ENCODE measurements at regions not wholly inside any gene's neighbourhood (a gene's known extent, or its start where the extent isn't known, plus 50 kb on each side); places are given as distances from the start of the nearest gene placed in this dataset.

GRCh38 chr10:42431095-42431494 lies 207.3 kb downstream of the ZNF33B start:
- Histone ChIP-seq H2AFZ (ENCODE audit: low read length) (no peak overlapping the region), H3K4me3 (ENCODE audit: low read depth, low read length, poor library complexity, severe bottlenecking) (no peak overlapping the region), H3K79me2 (ENCODE audit: insufficient read depth, low read length) (no peaks in the 10 kb centered on the region), H3K36me3 (ENCODE audit: insufficient read depth, low read length) (no peaks in the 10 kb centered on the region), H3K4me2 (ENCODE audit: low read length) (no peak overlapping the region), H3F3A (ENCODE audit: insufficient read depth, low read length) (no peaks in the 10 kb centered on the region), H3K4me1 (ENCODE audit: insufficient read depth, low read length, severe bottlenecking) (no peaks in the 10 kb centered on the region), H3K9ac (ENCODE audit: low read length) (no peak overlapping the region), H4K20me1 (ENCODE audit: insufficient read depth, low read length) (no peaks in the 10 kb centered on the region), H3K9me3 (ENCODE audit: low read length) (no peaks in the 10 kb centered on the region), H3K27me3 (ENCODE audit: insufficient read depth, low read length) (no peaks in the 10 kb centered on the region), H3K9me2 (ENCODE audit: low read depth, low read length) (no peaks in the 10 kb centered on the region), H3K27ac (ENCODE audit: low read depth, low read length, poor library complexity, severe bottlenecking) (no peak overlapping the region)
- TF ChIP-seq CTCF (IDR thresholded peaks at IDR 0.05; ENCODE audit: low read length): no peak
- no peak for TF ChIP-seq EZH2 (IDR thresholded peaks at IDR 0.05; ENCODE audit: borderline replicate concordance, low read length)

GRCh38 chr10:42428534-42428933 lies 209.8 kb downstream of the ZNF33B start:
- Histone ChIP-seq H3F3A (ENCODE audit: insufficient read depth, low read length) (no peaks in the 10 kb centered on the region), H3K9ac (ENCODE audit: low read length) (no peak overlapping the region), H3K9me3 (ENCODE audit: low read length) (no peaks in the 10 kb centered on the region), H3K9me2 (ENCODE audit: low read depth, low read length) (no peaks in the 10 kb centered on the region), H3K27me3 (ENCODE audit: insufficient read depth, low read length) (no peaks in the 10 kb centered on the region), H4K20me1 (ENCODE audit: insufficient read depth, low read length) (no peaks in the 10 kb centered on the region), H2AFZ (ENCODE audit: low read length) (no peak overlapping the region), H3K4me2 (ENCODE audit: low read length) (no peak overlapping the region), H3K4me3 (ENCODE audit: low read depth, low read length, poor library complexity, severe bottlenecking) (no peak overlapping the region), H3K27ac (ENCODE audit: low read depth, low read length, poor library complexity, severe bottlenecking) (no peak overlapping the region), H3K79me2 (ENCODE audit: insufficient read depth, low read length) (no peaks in the 10 kb centered on the region), H3K36me3 (ENCODE audit: insufficient read depth, low read length) (no peaks in the 10 kb centered on the region), H3K4me1 (ENCODE audit: insufficient read depth, low read length, severe bottlenecking) (no peaks in the 10 kb centered on the region)
- TF ChIP-seq CTCF (IDR thresholded peaks at IDR 0.05; ENCODE audit: low read length) (peak; percentile 50), EZH2 (IDR thresholded peaks at IDR 0.05; ENCODE audit: borderline replicate concordance, low read length) (no peak)

- Histone ChIP-seq H3F3A (ENCODE audit: insufficient read depth, low read length) (no peaks in the 10 kb centered on the region), H3K27ac (ENCODE audit: low read depth, low read length, poor library complexity, severe bottlenecking) (no peak overlapping the region), H3K36me3 (ENCODE audit: insufficient read depth, low read length) (no peaks in the 10 kb centered on the region), H3K4me1 (ENCODE audit: insufficient read depth, low read length, severe bottlenecking) (no peaks in the 10 kb centered on the region), H4K20me1 (ENCODE audit: insufficient read depth, low read length) (no peaks in the 10 kb centered on the region), H3K4me3 (ENCODE audit: low read depth, low read length, poor library complexity, severe bottlenecking) (no peak overlapping the region), H3K9ac (ENCODE audit: low read length) (no peak overlapping the region), H3K27me3 (ENCODE audit: insufficient read depth, low read length) (no peaks in the 10 kb centered on the region), H3K4me2 (ENCODE audit: low read length) (no peak overlapping the region), H3K9me3 (ENCODE audit: low read length) (no peaks in the 10 kb centered on the region), H2AFZ (ENCODE audit: low read length) (no peak overlapping the region), H3K9me2 (ENCODE audit: low read depth, low read length) (no peaks in the 10 kb centered on the region), H3K79me2 (ENCODE audit: insufficient read depth, low read length) (no peaks in the 10 kb centered on the region)
- TF ChIP-seq CTCF (IDR thresholded peaks at IDR 0.05; ENCODE audit: low read length) (no peak), EZH2 (IDR thresholded peaks at IDR 0.05; ENCODE audit: borderline replicate concordance, low read length) (no peak)
These were observed 215.5 kb downstream of the ZNF33B start for GRCh38 chr10:42422911-42423310.

All from OCI-LY1 (cell line).